ENCODE measurements at regions not wholly inside any gene's neighbourhood (a gene's known extent, or its start where the extent isn't known, plus 50 kb on each side); places are given as distances from the start of the nearest gene placed in this dataset.

- Histone ChIP-seq H3K27ac (ENCODE audit: low read depth, low read length) (no peak overlapping the region), H4K5ac (ENCODE audit: insufficient read length, low read depth, low read length) (no peak overlapping the region), H2BK12ac (ENCODE audit: low read depth, low read length) (no peak overlapping the region), H3K4me3 (ENCODE audit: extremely low read depth in 1 of 4, insufficient read depth in 2 of 4, low read depth in 3 of 4, low read length in 4 of 4) (no peak overlapping the region), H3K27me3 (replicated peaks in 1 of 4; ENCODE audit: control insufficient read depth in 3 of 4, extremely low read depth in 1 of 4, insufficient read depth in 3 of 4, low read length in 3 of 4) (no peaks in the 10 kb centered on the region), H3K18ac (ENCODE audit: extremely low read depth, low read length) (no peak overlapping the region), H3K4me2 (ENCODE audit: insufficient read depth in 1 of 2, low read depth in 2 of 2, low read length in 2 of 2) (no peak overlapping the region), H3K23me2 (ENCODE audit: low read depth, low read length) (no peaks in the 10 kb centered on the region), H3K14ac (ENCODE audit: insufficient read length) (no peak overlapping the region), H3K79me2 (ENCODE audit: control insufficient read depth in 1 of 2, insufficient read depth in 2 of 2, low read length in 2 of 2) (no peaks in the 10 kb centered on the region), H3K4me1 (replicated peaks in 1 of 4; ENCODE audit: control insufficient read depth in 3 of 4, insufficient read depth in 4 of 4, low read length in 3 of 4) (no peaks in the 10 kb centered on the region), H3K9me3 (ENCODE audit: insufficient read depth in 2 of 2, low read depth in 1 of 2, low read length in 1 of 2) (peaks cover 2 to 3% of the 10 kb centered on the region in 2 experiments; a peak in 2 of 4 replicates), H3K23ac (ENCODE audit: insufficient read length) (no peak overlapping the region), H2BK20ac (ENCODE audit: low read length) (no peak overlapping the region), H4K8ac (ENCODE audit: extremely low read depth, insufficient read depth, low read length) (no peak overlapping the region), H3K36me3 (ENCODE audit: control insufficient read depth in 2 of 4, insufficient read depth in 4 of 4, low read length in 3 of 4) (no peaks in the 10 kb centered on the region), H3K79me1 (ENCODE audit: low read depth, low read length) (no peaks in the 10 kb centered on the region), H3K56ac (replicated peaks; ENCODE audit: insufficient read length, low read depth, low read length) (no peak overlapping the region), H2AFZ (ENCODE audit: low read length) (no peak overlapping the region), H2AK5ac (ENCODE audit: low read depth, low read length) (no peak overlapping the region), H2BK120ac (replicated peaks; ENCODE audit: low read depth, low read length) (no peak overlapping the region), H3K9ac (replicated peaks in 1 of 4; ENCODE audit: extremely low read depth in 1 of 4, low read depth in 3 of 4, low read length in 3 of 4) (no peak overlapping the region), H4K20me1 (replicated peaks in 1 of 2; ENCODE audit: control insufficient read depth in 1 of 2, insufficient read depth in 2 of 2, low read length in 2 of 2) (no peaks in the 10 kb centered on the region), H4K91ac (replicated peaks; ENCODE audit: insufficient read length, low read length) (no peak overlapping the region), H2BK5ac (ENCODE audit: low read depth, low read length) (no peak overlapping the region), H2BK15ac (ENCODE audit: low read length) (no peak overlapping the region), H3K4ac (replicated peaks; ENCODE audit: insufficient read length, low read depth, low read length) (no peak overlapping the region)
- WGBS, 2 experiments (ENCODE audit: extremely low coverage in 1 of 2, insufficient coverage in 1 of 2, insufficient read length in 1 of 2, insufficient replicate concordance in 2 of 2, low coverage in 1 of 2, low lambda C conversion rate in 2 of 2, missing lambda C conversion rate in 1 of 2): 91% methylated on average over 5 of the region's 5 CpGs; no CpG with 5 or more reads in 1 of the 2 experiments
- DNase-seq (ENCODE audit: low read depth in 1 of 2, low spot score in 2 of 2): no peak
- ChIA-PET CTCF (ENCODE audit: partially characterized antibody) (no interaction called here), POLR2A (ENCODE audit: partially characterized antibody) (no interaction called here)
- FAIRE-seq: no peak
- TF ChIP-seq SIN3A (conservative IDR thresholded peaks at IDR 0.05 in 1 of 2, IDR thresholded peaks at IDR 0.05 in 1 of 2; ENCODE audit: low read depth in 1 of 2, low read length in 2 of 2) (no peak), E2F6 (IDR thresholded peaks at IDR 0.05) (no peak), RNF2 (IDR thresholded peaks at IDR 0.05; ENCODE audit: borderline replicate concordance, low read depth, low read length, missing control alignments, poor library complexity, severe bottlenecking) (no peak), POLR2A (IDR thresholded peaks at IDR 0.05; ENCODE audit: control extremely low read depth in 1 of 2, low read depth in 2 of 2, low read length in 2 of 2) (no peak), CHD2 (IDR thresholded peaks at IDR 0.05; ENCODE audit: low read length) (no peak), POU5F1 (IDR thresholded peaks at IDR 0.05; ENCODE audit: low read depth, low read length) (no peak), RBBP5 (IDR thresholded peaks at IDR 0.05; ENCODE audit: borderline replicate concordance, low read depth, low read length) (no peak), SP1 (IDR thresholded peaks at IDR 0.05; ENCODE audit: low read depth, low read length) (no peak), SAP30 (IDR thresholded peaks at IDR 0.05; ENCODE audit: insufficient read depth, insufficient replicate concordance, low read length) (no peak), YY1 (IDR thresholded peaks at IDR 0.05; ENCODE audit: low read depth, low read length) (no peak), EGR1 (IDR thresholded peaks at IDR 0.05; ENCODE audit: borderline replicate concordance, low read depth, low read length) (no peak), GTF2F1 (IDR thresholded peaks at IDR 0.05; ENCODE audit: borderline replicate concordance, low read depth, low read length) (no peak), SRF (IDR thresholded peaks at IDR 0.05; ENCODE audit: low read depth, low read length) (no peak), FOSL1 (IDR thresholded peaks at IDR 0.05; ENCODE audit: insufficient read depth, low read depth, low read length) (no peak), POLR2AphosphoS5 (IDR thresholded peaks at IDR 0.05; ENCODE audit: low read depth, low read length) (no peak)
These were observed 75.7 kb upstream of the ARNT2 start for GRCh38 chr15:80328496-80328895.

Measured in H1 (cell line).